Immature natural killer cell (primary cell): ENCODE measurements at regions not wholly inside any gene's neighbourhood (a gene's known extent, or its start where the extent isn't known, plus 50 kb on each side); places are given as distances from the start of the nearest gene placed in this dataset.

ENCODE experiments used
- DNase-seq, 3 donors: peaks; one replicate each; pipeline ENCODE4 v3.0.0; 2022; ENCODE audit warnings: mixed read lengths in 1 of 3
- H3K27ac Mint-ChIP-seq, 6 donors: one replicate each; pipeline ENCODE4 v1.8.0; 2020; ENCODE audit warnings: mixed read lengths in 6 of 6, mild to moderate bottlenecking in 5 of 6, inconsistent platforms in 4 of 6, moderate library complexity in 3 of 6
- H3K27me3 Mint-ChIP-seq, 3 donors: one replicate each; pipeline ENCODE4 v1.8.0; 2020 to 2021; ENCODE audit warnings: low read depth in 3 of 3, mild to moderate bottlenecking in 3 of 3, mixed read lengths in 3 of 3, moderate library complexity in 3 of 3, inconsistent platforms in 1 of 3
- H3K36me3 Mint-ChIP-seq, 3 donors: one replicate each; pipeline ENCODE4 v1.8.0; 2020; ENCODE audit warnings: mixed read lengths in 3 of 3, inconsistent platforms in 2 of 3, mild to moderate bottlenecking in 2 of 3
- H3K4me1 Mint-ChIP-seq, 2 donors: one replicate each; pipeline ENCODE4 v1.8.0; 2020; ENCODE audit warnings: inconsistent platforms in 2 of 2, mild to moderate bottlenecking in 2 of 2, mixed read lengths in 2 of 2, moderate library complexity in 1 of 2
- H3K4me3 Mint-ChIP-seq, 5 donors: one replicate each; pipeline ENCODE4 v1.8.0; 2020; ENCODE audit warnings: mild to moderate bottlenecking in 5 of 5, mixed read lengths in 5 of 5, inconsistent platforms in 3 of 5, moderate library complexity in 3 of 5
- H3K9me3 Mint-ChIP-seq, 6 donors: one replicate each; pipeline ENCODE4 v1.8.0; 2020; ENCODE audit warnings: mild to moderate bottlenecking in 6 of 6, mixed read lengths in 6 of 6, inconsistent platforms in 4 of 6, moderate library complexity in 3 of 6

DNA sequence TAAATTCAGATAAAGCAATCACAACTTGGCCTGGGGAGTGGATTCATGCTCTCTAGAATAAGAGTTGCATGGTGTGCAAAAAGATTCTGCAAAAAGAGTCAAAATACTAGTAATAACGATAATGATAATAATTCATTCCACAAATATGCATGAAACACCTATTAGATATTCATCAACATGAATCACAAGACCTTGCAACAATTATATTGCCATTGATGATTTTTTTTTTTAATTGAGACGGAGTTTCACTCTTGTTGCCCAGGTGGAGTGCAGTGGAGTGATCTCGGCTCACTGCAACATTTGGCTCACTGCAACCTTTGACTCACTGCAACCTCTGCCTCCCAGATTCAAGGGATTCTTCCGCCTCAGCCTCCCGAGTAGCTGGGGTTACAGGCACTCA is 109.2 kb upstream of the FLRT2 start:
- H3K4me1 Mint-ChIP-seq = peaks cover 7 to 23% of the 10 kb centered on the region in 2 donors
- no peak overlapping the region for H3K27ac Mint-ChIP-seq
- no peaks in the 10 kb centered on the region for H3K36me3 Mint-ChIP-seq
- H3K9me3 Mint-ChIP-seq = no peaks in the 10 kb centered on the region
- no peak overlapping the region for H3K4me3 Mint-ChIP-seq
- no peak for DNase-seq
- H3K27me3 Mint-ChIP-seq = no peaks in the 10 kb centered on the region

DNA sequence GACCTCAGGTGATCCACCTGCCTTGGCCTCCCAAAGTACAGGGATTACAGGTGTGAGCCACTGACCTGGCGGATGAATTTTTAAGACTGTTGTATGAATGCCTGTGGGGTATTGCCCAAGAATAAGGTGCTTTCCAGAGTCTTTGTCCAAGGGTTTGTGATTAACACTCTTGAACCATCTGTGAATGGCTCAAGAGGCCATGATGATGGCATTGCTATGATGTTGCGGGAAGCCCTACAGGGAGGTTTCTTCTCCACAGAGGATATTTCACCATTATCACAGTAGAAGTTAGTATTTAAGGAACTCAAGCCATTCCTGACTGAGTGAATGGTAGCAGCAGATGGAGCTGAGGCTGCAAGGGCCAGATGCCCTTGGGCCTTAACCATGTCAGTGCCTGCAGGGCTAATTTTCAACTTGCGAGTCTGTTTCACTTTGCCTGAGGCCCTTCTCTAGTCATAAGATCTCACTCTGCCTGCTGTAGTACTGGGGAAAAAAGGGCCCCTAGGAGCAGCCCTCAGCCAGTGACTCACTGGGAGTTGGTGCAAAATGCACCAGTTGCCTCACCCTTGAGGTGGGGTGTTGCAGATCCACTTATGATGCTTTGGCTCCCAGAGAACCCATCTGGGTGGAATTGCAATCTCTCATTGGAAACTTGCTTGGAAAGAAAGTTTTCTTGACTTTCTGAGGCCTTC is 108.6 kb upstream of the FLRT2 start:
- Mint-ChIP-seq H3K27me3 (no peaks in the 10 kb centered on the region), H3K4me1 (peaks cover 9 to 21% of the 10 kb centered on the region in 2 donors), H3K9me3 (no peaks in the 10 kb centered on the region), H3K4me3 (no peak overlapping the region), H3K36me3 (no peaks in the 10 kb centered on the region), H3K27ac (no peak overlapping the region)
- DNase-seq = no peak

DNA sequence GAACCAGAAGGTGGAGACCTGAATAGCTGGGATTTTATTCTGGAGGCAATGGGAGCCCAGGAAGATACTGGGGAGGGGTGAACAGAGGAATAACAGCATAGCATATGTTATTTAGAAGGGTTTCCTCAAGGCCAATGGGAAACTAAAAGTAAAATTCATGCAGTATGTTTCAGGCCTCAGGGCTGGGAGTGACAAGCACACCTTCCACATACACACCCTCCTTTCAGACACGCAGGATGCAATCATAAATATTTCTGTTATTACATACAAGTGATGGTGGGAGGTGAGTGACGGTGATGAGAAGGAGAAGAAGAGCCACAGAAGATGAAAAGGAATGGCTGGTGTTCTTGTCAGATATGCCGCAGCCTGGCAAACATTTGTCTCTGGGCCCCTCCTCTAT is 106.1 kb upstream of the FLRT2 start:
- Mint-ChIP-seq H3K27ac (no peak overlapping the region), H3K36me3 (no peaks in the 10 kb centered on the region), H3K27me3 (no peaks in the 10 kb centered on the region), H3K9me3 (peaks cover 0 to 2% (median 0%) of the 10 kb centered on the region in 6 donors), H3K4me1 (peaks cover 6 to 7% of the 10 kb centered on the region in 2 donors), H3K4me3 (no peak overlapping the region)
- no peak for DNase-seq

DNA sequence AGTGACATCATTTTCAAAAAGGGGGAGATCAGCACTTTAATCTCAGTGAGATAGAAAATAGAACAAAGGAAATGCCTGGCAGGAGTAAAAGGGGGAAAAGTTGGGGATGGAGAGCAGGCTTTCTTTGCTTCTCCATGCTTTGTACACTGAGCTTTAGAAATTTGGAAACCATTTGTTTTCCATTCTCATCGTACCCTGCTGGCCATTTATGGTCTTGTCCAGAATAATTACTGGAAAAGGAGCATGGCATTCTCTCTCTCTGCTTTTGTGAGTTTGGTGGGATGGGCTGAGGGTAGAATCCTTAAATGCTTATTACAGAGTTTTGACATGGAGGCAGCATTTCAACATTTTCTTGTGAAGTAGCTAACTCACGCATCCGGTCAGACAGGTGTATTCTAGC is 104.4 kb upstream of the FLRT2 start:
- Mint-ChIP-seq H3K27me3 (peaks cover 0 to 3% (median 0%) of the 10 kb centered on the region in 3 donors), H3K36me3 (no peaks in the 10 kb centered on the region), H3K4me1 (peaks cover 6 to 7% of the 10 kb centered on the region in 2 donors), H3K27ac (no peak overlapping the region), H3K9me3 (peaks cover 0 to 5% (median 0%) of the 10 kb centered on the region in 6 donors), H3K4me3 (no peak overlapping the region)
- DNase-seq = no peak

DNA sequence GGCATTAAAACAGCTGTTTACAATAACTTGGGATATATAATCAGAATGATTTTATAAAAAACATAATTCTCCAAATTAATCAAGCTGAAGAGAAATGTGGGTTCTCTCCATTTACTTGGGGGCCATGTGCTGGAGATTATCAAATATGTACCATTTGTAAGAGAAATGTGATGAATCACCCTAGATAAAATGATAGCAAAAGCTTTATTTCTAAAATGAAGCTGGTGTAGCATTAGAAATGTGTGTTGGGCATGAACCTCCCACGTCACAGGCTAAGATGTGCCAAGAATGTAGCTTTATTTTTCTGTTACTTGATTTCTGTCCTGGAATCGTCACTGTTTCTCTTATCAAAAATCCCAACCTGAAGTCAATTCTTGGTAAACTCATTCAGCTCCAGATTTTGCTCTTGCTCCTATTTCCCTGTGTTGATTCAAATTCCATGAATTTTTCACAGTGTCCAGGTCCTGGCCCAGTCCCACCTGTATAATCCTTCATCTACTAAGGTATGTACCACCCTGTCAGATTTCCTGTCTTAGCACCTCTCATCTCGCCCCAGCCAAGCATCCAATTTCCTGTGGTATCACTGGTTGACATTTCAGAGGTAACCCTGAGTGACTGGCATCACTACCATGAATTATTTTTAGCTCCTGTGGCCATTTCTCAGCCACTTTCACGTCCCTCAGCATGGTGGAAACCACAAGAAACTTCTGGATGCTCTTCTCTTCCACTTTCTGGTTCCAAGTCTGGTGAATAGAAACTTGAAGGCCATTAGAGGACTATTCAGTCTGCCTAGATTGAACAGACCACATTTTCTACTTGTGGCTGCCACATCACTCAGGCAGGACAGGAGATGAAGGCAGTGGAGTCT is 103.6 kb upstream of the FLRT2 start:
- peaks cover 0 to 5% (median 0%) of the 10 kb centered on the region in 6 donors for H3K9me3 Mint-ChIP-seq
- no peaks in the 10 kb centered on the region for H3K36me3 Mint-ChIP-seq
- no peak overlapping the region for H3K27ac Mint-ChIP-seq
- DNase-seq = no peak
- no peak overlapping the region for H3K4me3 Mint-ChIP-seq
- peaks cover 6 to 7% of the 10 kb centered on the region in 2 donors for H3K4me1 Mint-ChIP-seq
- H3K27me3 Mint-ChIP-seq = peaks cover 0 to 3% (median 0%) of the 10 kb centered on the region in 3 donors

DNA sequence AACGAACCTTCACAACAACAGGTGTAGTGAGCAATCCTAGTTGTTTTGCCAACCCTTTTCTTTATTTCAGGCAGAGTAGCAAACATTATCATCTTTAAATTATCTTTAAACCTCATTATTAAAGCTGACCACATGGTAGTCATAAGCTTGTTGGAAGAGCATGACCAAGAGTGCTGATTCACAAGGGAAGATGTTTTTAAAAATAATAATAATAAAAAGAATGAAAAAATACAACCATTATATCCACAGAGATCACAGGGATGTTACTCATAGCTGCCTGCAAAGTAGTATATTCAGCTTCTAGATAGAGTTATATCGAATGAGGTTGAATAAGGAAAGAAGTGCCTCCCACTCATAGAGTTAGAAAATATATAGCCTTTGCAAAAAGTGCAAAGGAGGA is 101.0 kb upstream of the FLRT2 start:
- DNase-seq = no peak
- no peak overlapping the region for H3K4me3 Mint-ChIP-seq
- H3K9me3 Mint-ChIP-seq = peaks cover 0 to 6% (median 0%) of the 10 kb centered on the region in 6 donors
- peaks cover 6 to 7% of the 10 kb centered on the region in 2 donors for H3K4me1 Mint-ChIP-seq
- peaks cover 0 to 5% (median 0%) of the 10 kb centered on the region in 3 donors for H3K27me3 Mint-ChIP-seq
- H3K36me3 Mint-ChIP-seq = no peaks in the 10 kb centered on the region
- H3K27ac Mint-ChIP-seq = no peak overlapping the region

DNA sequence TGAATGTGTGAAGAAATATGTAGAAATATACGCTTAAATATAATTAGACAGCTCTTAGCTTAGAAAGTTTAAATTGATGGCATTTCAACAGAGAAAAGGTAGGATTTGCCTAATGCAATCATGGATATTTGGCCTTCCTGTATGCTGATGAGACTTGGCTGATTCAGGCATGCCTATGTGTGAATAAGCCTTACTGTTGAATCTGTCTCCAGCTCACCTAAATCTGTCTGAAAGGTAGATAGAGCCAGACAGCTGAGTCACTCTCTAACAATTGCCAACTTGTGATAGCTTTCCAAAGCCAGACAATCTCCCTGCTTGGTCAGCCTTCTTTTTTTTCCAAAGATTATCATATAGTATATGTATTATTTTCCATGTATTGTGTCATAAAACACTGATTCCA is 92.8 kb upstream of the FLRT2 start:
- no peaks in the 10 kb centered on the region for H3K36me3 Mint-ChIP-seq
- no peak overlapping the region for H3K4me3 Mint-ChIP-seq
- no peak overlapping the region for H3K27ac Mint-ChIP-seq
- no peak for DNase-seq
- H3K9me3 Mint-ChIP-seq = peaks cover 0 to 10% (median 0%) of the 10 kb centered on the region in 6 donors
- H3K27me3 Mint-ChIP-seq = peaks cover 0 to 2% (median 0%) of the 10 kb centered on the region in 3 donors
- peaks cover 3 to 9% of the 10 kb centered on the region in 2 donors for H3K4me1 Mint-ChIP-seq

DNA sequence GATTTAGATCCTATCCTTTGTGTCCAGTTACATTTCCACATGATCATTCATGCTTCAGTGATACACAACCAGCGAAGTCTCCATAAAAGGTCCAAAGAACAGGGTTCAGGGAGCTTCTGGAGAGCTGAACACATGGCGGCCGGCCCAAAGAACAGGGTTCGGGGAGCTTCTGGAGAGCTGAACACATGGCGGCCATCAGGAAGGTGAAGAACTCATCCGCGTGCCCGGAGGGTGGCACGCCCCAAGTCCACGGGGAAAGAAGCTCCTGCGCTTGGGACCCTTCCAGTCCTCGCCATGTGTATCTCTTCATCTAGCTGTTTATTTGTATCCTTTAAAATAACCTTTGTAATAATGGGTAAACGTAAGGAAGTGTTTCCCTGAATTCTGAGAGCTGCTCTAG is 91.9 kb upstream of the FLRT2 start:
- no peak overlapping the region for H3K27ac Mint-ChIP-seq
- DNase-seq = no peak
- H3K36me3 Mint-ChIP-seq = no peaks in the 10 kb centered on the region
- no peak overlapping the region for H3K4me3 Mint-ChIP-seq
- no peaks in the 10 kb centered on the region for H3K27me3 Mint-ChIP-seq
- H3K4me1 Mint-ChIP-seq = peaks cover 3 to 9% of the 10 kb centered on the region in 2 donors
- H3K9me3 Mint-ChIP-seq = peaks cover 0 to 10% (median 0%) of the 10 kb centered on the region in 6 donors

DNA sequence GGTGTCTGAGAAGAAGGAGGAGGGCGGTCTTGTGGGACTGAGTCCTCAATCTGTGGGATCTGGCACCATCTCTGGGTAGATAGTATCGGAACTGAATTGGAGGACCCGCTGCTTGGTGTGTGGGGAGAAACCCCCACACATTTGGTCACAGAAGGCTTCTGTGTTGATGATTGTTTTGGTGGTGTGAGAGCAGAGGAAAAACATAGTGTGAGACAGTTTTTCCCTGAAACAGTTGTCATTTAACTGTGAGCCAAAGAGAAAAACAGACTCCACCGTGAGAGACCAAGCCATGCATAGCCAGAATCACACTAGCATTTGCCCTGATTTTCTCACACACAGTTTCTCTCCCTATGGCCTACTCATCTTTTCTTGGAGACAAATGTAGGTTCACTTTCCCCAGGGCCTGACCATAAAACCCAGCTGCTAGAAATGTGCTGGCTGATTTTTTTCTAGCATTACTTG is 91.4 kb upstream of the FLRT2 start:
- no peaks in the 10 kb centered on the region for H3K36me3 Mint-ChIP-seq
- H3K4me3 Mint-ChIP-seq = no peak overlapping the region
- DNase-seq = no peak
- H3K9me3 Mint-ChIP-seq = peaks cover 0 to 10% (median 0%) of the 10 kb centered on the region in 6 donors
- peaks cover 3 to 9% of the 10 kb centered on the region in 2 donors for H3K4me1 Mint-ChIP-seq
- no peak overlapping the region for H3K27ac Mint-ChIP-seq
- H3K27me3 Mint-ChIP-seq = no peaks in the 10 kb centered on the region

DNA sequence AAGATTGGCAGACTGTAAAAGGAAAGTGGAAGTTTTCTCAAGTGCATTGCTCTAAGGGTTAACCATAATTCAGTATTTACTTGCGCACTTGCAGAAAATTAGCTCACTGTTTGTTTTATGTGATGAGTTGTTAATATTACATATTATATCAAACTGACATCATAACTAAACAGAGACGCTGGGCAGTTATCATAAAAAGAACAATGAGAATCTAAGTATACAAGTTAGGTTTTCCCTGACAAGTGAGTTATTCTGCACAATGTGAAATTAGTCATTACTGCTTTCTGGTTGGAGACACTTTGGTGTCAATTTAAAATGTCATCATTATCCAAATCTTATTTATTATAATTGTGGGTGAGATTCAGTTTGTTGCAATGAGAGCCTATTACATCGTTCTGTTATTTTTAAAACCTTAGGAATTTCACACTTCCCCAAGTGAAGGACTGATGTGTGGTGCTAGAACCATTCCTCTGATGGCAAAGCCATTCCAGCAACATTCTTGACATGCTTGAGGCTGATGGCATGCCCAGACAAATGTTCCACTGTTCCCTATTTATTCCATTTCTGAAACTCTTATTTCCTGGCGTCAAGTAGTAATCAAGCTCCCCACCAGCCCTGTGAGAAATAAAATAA is 90.1 kb upstream of the FLRT2 start:
- Mint-ChIP-seq H3K9me3 (peaks cover 0 to 3% (median 0%) of the 10 kb centered on the region in 6 donors), H3K4me3 (no peak overlapping the region), H3K36me3 (no peaks in the 10 kb centered on the region), H3K27ac (no peak overlapping the region), H3K4me1 (peaks cover 4 to 9% of the 10 kb centered on the region in 2 donors), H3K27me3 (no peaks in the 10 kb centered on the region)
- DNase-seq = no peak

DNA sequence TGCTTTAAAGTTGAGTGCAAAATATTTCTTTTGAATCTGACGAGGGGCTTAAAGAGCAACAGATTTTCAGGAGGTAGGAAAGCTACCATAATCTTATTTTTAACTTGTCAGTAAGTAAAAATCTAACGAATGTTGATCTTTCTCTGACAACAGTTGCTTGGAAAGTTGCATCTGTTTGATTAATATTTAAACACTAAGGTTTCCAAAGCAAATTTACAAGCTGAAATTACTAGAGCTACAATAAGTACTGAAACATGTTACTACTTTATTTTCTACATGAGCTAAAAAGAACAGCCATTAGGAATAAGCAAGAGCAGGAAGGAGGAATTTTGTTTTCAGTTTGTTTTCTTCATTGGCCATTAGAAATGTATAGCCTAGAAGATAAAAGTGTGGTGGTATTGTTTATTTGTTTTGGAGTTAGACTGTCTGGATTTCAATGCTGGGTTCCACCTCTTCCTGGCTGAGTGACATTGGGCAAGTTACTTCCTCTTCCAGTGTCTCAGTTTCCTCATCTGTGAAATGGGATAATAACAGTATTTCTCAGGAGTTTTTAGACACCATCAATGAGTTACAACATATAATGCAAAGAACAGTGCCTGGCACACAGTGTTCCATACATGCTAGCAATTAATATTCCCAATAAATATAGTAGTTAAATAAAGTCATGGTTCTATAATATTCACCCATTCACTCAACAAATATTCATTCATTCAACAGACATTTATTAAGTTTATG is 87.9 kb upstream of the FLRT2 start:
- Mint-ChIP-seq H3K4me1 (peaks cover 7 to 9% of the 10 kb centered on the region in 2 donors), H3K4me3 (no peak overlapping the region), H3K36me3 (no peaks in the 10 kb centered on the region), H3K27ac (no peak overlapping the region), H3K9me3 (peaks cover 0 to 3% (median 0%) of the 10 kb centered on the region in 6 donors), H3K27me3 (no peaks in the 10 kb centered on the region)
- DNase-seq = no peak

DNA sequence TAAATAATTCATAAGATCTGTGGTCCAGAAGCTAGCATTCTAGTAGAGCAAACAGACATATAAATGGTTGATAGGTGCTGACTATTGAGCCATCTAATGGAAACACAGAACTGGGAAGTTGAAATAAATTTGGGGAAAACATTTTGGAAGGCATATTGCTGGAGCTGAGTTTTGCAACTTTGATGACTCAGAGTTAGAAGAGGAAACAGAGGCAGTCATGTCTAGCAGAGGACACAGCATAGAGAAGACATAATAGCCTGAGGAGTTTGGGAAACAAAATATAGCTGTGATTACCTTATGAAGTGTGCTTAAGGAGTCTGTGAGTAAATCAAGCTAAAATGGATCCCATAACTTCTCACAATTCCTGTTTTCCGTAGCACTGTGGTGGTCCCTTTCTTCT is 86.9 kb upstream of the FLRT2 start:
- peaks cover 0 to 4% (median 0%) of the 10 kb centered on the region in 3 donors for H3K27me3 Mint-ChIP-seq
- H3K9me3 Mint-ChIP-seq = peaks cover 0 to 3% (median 0%) of the 10 kb centered on the region in 6 donors
- no peak overlapping the region for H3K4me3 Mint-ChIP-seq
- no peak for DNase-seq
- H3K27ac Mint-ChIP-seq = no peak overlapping the region
- H3K36me3 Mint-ChIP-seq = no peaks in the 10 kb centered on the region
- peaks cover 7 to 9% of the 10 kb centered on the region in 2 donors for H3K4me1 Mint-ChIP-seq

DNA sequence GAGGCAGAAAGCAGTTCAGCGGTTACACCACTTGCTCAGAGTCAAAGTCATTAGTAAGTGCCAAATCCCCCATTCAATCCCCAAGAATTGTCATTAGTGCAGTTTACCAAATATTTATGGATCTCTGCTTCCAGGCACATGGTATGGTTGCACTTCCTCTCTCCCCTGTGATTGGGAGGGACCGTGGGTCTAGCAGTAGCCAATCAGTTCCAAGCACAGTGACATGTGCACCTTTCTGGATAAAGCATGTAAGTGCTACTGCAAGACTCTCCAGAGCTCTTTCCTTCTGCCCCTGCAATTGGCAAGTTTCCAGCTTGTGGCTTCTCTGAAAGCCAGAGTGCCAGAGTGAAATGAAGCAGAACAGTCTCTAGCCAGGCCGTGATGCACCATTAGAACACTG is 85.3 kb upstream of the FLRT2 start:
- Mint-ChIP-seq H3K36me3 (no peaks in the 10 kb centered on the region), H3K9me3 (peaks cover 0 to 3% (median 0%) of the 10 kb centered on the region in 6 donors), H3K27ac (no peak overlapping the region)

More for the DNA sequence above, 85.3 kb upstream of the FLRT2 start:
- H3K4me3 Mint-ChIP-seq = no peak overlapping the region
- H3K27me3 Mint-ChIP-seq = peaks cover 0 to 6% (median 0%) of the 10 kb centered on the region in 3 donors
- H3K4me1 Mint-ChIP-seq = peaks cover 7 to 9% of the 10 kb centered on the region in 2 donors
- no peak for DNase-seq
